BE2C (cell line): ENCODE measurements at regions not wholly inside any gene's neighbourhood (a gene's known extent, or its start where the extent isn't known, plus 50 kb on each side); places are given as distances from the start of the nearest gene placed in this dataset.
"Not testable (repeated sequence)": the region's sequence is repeated elsewhere in the genome, so short reads cannot be mapped to it uniquely, and the experiment has no call there.

ENCODE experiments used
- DNase-seq: peaks from one replicate; pipeline ENCODE4 v3.0.0-alpha.2; 2020
- H3K27me3 ChIP-seq: fragments of 250-450 bp; sonication (Bioruptor Pico); 2 replicates; pipeline ENCODE4 v1.5.1; 2020; ENCODE audit warnings: mild to moderate bottlenecking
- H3K36me3 ChIP-seq: fragments of 250-450 bp; sonication (Bioruptor Pico); 2 replicates; pipeline ENCODE4 v1.5.1; 2020; ENCODE audit warnings: mild to moderate bottlenecking
- H3K4me1 ChIP-seq: fragments of 250-450 bp; sonication (Bioruptor Pico); 2 replicates; pipeline ENCODE4 v1.5.1; 2020
- H3K4me3 ChIP-seq: 2 replicates; pipeline ENCODE4 v1.5.1; 2011; ENCODE audit warnings: low read depth, low read length
- H3K9me3 ChIP-seq: fragments of 250-450 bp; sonication (Bioruptor Pico); 2 replicates; pipeline ENCODE4 v1.5.1; 2020
- CTCF ChIP-seq: IDR thresholded peaks from 2 replicates; pipeline ENCODE4 v1.5.1; 2012; ENCODE audit warnings: mild to moderate bottlenecking, low read depth, low read length

GRCh38 chr13:99765869-99766268, 205.7 kb downstream of the ZIC5 start:
- no peaks in the 10 kb centered on the region for H3K4me1 ChIP-seq
- no peak overlapping the region for H3K4me3 ChIP-seq
- H3K36me3 ChIP-seq, result no peaks in the 10 kb centered on the region
- no peak for DNase-seq
- H3K9me3 ChIP-seq, result no peaks in the 10 kb centered on the region
- H3K27me3 ChIP-seq, result no peaks in the 10 kb centered on the region
- TF ChIP-seq CTCF, result no peak

GRCh38 chr13:99760456-99760855, 211.1 kb downstream of the ZIC5 start:
- DNase-seq, result no peak
- no peak for TF ChIP-seq CTCF
- no peaks in the 10 kb centered on the region for H3K4me1 ChIP-seq

DNA sequence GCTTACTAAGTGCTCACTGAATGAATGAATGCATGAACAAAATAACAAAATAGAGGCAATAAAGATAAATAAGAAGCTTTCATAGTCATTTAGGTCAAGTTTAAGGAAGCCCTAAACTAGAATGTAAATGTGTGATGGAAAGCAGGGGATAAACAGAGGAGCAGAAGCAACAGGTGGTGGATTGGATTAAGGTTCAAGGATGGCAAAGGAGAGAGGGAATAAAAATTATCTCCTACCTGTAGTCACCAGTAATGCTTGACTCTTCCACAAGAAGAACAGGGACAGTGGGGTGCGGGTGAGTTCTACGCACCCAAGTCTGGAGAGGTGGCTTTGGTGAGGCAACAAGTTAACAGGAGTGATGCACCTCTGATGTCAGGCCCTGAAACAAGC, 212.4 kb downstream of the ZIC5 start:
- Histone ChIP-seq H3K4me3 (no peak overlapping the region), H3K4me1 (no peaks in the 10 kb centered on the region), H3K36me3 (no peaks in the 10 kb centered on the region), H3K9me3 (no peaks in the 10 kb centered on the region), H3K27me3 (no peaks in the 10 kb centered on the region)
- TF ChIP-seq CTCF, result no peak
- no peak for DNase-seq

More at GRCh38 chr13:99760456-99760855, 211.1 kb downstream of the ZIC5 start:
- Histone ChIP-seq H3K27me3 (no peaks in the 10 kb centered on the region), H3K36me3 (no peaks in the 10 kb centered on the region), H3K9me3 (no peaks in the 10 kb centered on the region), H3K4me3 (no peak overlapping the region)

DNA sequence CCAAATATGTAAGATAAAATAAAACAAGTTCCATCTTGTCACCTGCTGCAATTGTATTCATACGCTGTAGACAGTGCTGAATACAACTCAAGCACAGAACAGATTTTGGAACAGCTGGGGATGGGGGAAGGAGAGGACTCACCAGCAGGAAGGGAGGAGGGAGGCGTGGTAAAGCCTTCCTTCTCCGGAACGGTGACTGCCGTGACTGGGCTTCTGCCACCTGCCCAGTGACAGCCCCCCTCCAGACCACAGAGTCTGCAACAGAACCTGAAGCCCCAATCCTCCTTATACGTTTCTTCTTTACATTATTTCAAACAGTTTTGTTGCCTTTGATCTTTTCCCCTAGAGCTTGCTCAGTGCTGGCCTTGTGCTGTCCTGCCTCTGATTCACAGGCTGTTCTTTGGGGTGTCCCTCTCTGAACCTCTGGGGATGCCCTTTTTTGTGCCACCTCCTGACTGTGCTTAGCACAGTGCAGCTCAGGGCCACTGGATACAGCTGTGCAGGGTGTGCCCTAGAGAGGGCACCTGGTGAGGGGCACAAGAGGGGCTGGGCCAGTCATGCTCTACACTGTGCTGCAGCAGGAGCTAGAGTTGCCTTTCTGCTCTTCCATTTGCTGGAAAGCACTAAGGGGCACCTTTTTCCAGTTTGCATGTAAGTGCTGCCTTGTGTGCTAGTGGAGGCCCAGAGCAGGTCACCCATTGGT, 213.0 kb downstream of the ZIC5 start:
- no peak overlapping the region for H3K4me3 ChIP-seq
- H3K27me3 ChIP-seq, result no peaks in the 10 kb centered on the region
- no peak for DNase-seq
- no peaks in the 10 kb centered on the region for H3K9me3 ChIP-seq
- H3K4me1 ChIP-seq, result no peaks in the 10 kb centered on the region
- TF ChIP-seq CTCF, result no peak
- no peaks in the 10 kb centered on the region for H3K36me3 ChIP-seq

DNA sequence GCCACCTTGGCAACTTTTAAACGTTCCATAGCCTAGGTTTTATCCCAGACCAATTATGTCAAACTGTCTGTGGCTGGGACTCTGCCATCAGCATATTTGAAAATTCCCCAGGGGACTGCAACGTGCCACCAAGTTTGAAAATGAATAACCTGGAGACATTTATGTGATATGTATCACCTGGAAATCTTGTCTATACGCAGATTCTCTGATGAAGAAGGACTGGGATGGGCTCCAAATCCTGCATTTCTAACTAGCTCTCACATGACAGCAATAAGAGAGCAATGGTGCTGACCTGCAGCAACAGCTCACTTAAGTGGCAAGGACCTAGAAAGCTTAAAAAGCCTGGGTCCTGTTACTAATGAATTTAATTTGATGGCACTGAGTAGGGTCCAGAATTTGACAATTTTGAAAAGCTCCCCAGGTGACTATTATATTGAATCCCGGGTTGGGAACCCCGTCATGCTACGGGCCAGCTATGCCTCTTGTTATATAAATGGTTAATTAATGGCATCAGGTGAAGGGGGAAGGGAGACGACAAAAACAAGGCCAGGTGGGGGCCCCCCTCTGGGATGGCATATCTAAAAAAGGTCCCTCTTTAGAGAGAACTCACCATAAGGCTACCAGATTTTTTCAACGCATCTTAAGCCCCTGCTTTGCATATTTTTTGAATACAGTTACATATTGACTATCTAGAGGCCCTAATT, 213.7 kb downstream of the ZIC5 start:
- no peak for DNase-seq
- no peaks in the 10 kb centered on the region for H3K27me3 ChIP-seq
- H3K4me1 ChIP-seq, result no peaks in the 10 kb centered on the region
- no peaks in the 10 kb centered on the region for H3K36me3 ChIP-seq
- no peak overlapping the region for H3K4me3 ChIP-seq
- H3K9me3 ChIP-seq, result no peaks in the 10 kb centered on the region
- no peak for TF ChIP-seq CTCF

GRCh38 chr13:99756281-99756680, 215.3 kb downstream of the ZIC5 start:
- TF ChIP-seq CTCF, result no peak
- H3K9me3 ChIP-seq, result no peaks in the 10 kb centered on the region
- no peaks in the 10 kb centered on the region for H3K27me3 ChIP-seq
- DNase-seq, result no peak
- H3K36me3 ChIP-seq, result no peaks in the 10 kb centered on the region
- no peak overlapping the region for H3K4me3 ChIP-seq
- no peaks in the 10 kb centered on the region for H3K4me1 ChIP-seq

- not testable (repeated sequence) for DNase-seq, H3K36me3 ChIP-seq, H3K27me3 ChIP-seq, H3K4me1 ChIP-seq, H3K4me3 ChIP-seq, H3K9me3 ChIP-seq
Measured at GRCh38 chr13:99754750-99755149, 216.8 kb downstream of the ZIC5 start.
